NB4 (cell line): ENCODE measurements at regions not wholly inside any gene's neighbourhood (a gene's known extent, or its start where the extent isn't known, plus 50 kb on each side); places are given as distances from the start of the nearest gene placed in this dataset.
A peak's percentile ranks its signal among the peaks of the same experiment; 100 is the strongest.

Source experiments
- DNase-seq: peaks from one replicate; pipeline ENCODE4 v3.0.0; 2010; ENCODE audit warnings: low read depth
- H3K4me3 ChIP-seq: one replicate; pipeline ENCODE4 v1.5.1; 2011; ENCODE audit warnings: mild to moderate bottlenecking, low read depth, low read length, moderate library complexity
- CTCF ChIP-seq: IDR thresholded peaks from one replicate; pipeline ENCODE4 v1.5.1; 2012; ENCODE audit warnings: low read depth, low read length
- MAX ChIP-seq: IDR thresholded peaks from 2 replicates; pipeline ENCODE4 v1.6.1; 2011; ENCODE audit warnings: low read depth, low read length
- MYC ChIP-seq: IDR thresholded peaks from 2 replicates; pipeline ENCODE4 v1.6.1; 2011; ENCODE audit warnings: low read depth, low read length
- POLR2A ChIP-seq: IDR thresholded peaks from 2 replicates; pipeline ENCODE4 v1.6.1; 2011; ENCODE audit warnings: mild to moderate bottlenecking; ENCODE audit not compliant: insufficient read length; ENCODE audit errors: extremely low read depth

GRCh38 chr1:188660572-188660971 lies 1817.1 kb downstream of the BRINP3 start:
- TF ChIP-seq MAX (no peak), POLR2A (no peak), MYC (no peak), CTCF (no peak)
- H3K4me3 ChIP-seq = no peak overlapping the region
- no peak for DNase-seq

GRCh38 chr1:188665477-188665876 lies 1812.2 kb downstream of the BRINP3 start:
- no peak for TF ChIP-seq MAX
- TF ChIP-seq POLR2A = no peak
- TF ChIP-seq MYC = no peak
- no peak for TF ChIP-seq CTCF
- no peak for DNase-seq
- H3K4me3 ChIP-seq = no peak overlapping the region

- H3K4me3 ChIP-seq = no peak overlapping the region
- DNase-seq = peak; percentile 11
- TF ChIP-seq CTCF = no peak
- TF ChIP-seq POLR2A = no peak
- no peak for TF ChIP-seq MYC
These were observed 1809.6 kb downstream of the BRINP3 start for GRCh38 chr1:188668083-188668482.

- TF ChIP-seq POLR2A = no peak
- no peak for TF ChIP-seq MYC
- TF ChIP-seq MAX = no peak
- no peak for TF ChIP-seq CTCF
- DNase-seq = no peak
- H3K4me3 ChIP-seq = no peak overlapping the region
These were observed 1807.8 kb downstream of the BRINP3 start for GRCh38 chr1:188669728-188670382.

GRCh38 chr1:188670837-188671236 lies 1806.8 kb downstream of the BRINP3 start:
- TF ChIP-seq MAX (no peak), POLR2A (no peak)
- DNase-seq = no peak
- H3K4me3 ChIP-seq = no peak overlapping the region

- DNase-seq = no peak
- no peak overlapping the region for H3K4me3 ChIP-seq
- TF ChIP-seq MAX = no peak
- no peak for TF ChIP-seq POLR2A
- no peak for TF ChIP-seq MYC
- TF ChIP-seq CTCF = no peak
These were observed 1805.5 kb downstream of the BRINP3 start for GRCh38 chr1:188672153-188672552.
